Body of pancreas (tissue), 4 donors: ENCODE measurements at regions not wholly inside any gene's neighbourhood (a gene's known extent, or its start where the extent isn't known, plus 50 kb on each side); places are given as distances from the start of the nearest gene placed in this dataset.

ENCODE experiments used
- CTCF ChIP-seq, 7 experiments: fragments of 450-650 bp in 4 of 7; fragments of 200-600 bp in 3 of 7; sonication (generic) in 3 of 7; IDR thresholded peaks; one replicate each; pipeline ENCODE4 v1.5.1; 2016 to 2019; ENCODE audit warnings: antibody characterized with exemption in 7 of 7
- POLR2A ChIP-seq, 3 donors: fragments of 450-650 bp; IDR thresholded peaks; one replicate each; pipeline ENCODE4 v1.6.1; 2016; ENCODE audit warnings: antibody characterized with exemption in 3 of 3, mild to moderate bottlenecking in 2 of 3

GRCh38 chr18:27419646-27420045, 234.5 kb upstream of the CHST9 start:
- TF ChIP-seq CTCF (IDR thresholded peaks at IDR 0.05) (no peak), POLR2A (IDR thresholded peaks at IDR 0.05) (no peak)
